Spleen (tissue), 11 donors: ENCODE measurements at regions not wholly inside any gene's neighbourhood (a gene's known extent, or its start where the extent isn't known, plus 50 kb on each side); places are given as distances from the start of the nearest gene placed in this dataset.

Source experiments
- DNase-seq: peaks from one replicate; pipeline ENCODE4 v3.0.0-alpha.2; 2020
- H3K27ac ChIP-seq, 8 donors: fragments of 200-600 bp; sonication (generic) in 7 of 8; 1 replicate in 4 of 8; 2 replicates in 4 of 8; pipeline versions ENCODE4 v1.5.0 to v1.8.0; 2016 to 2021; ENCODE audit warnings: inconsistent platforms in 4 of 8, mild to moderate bottlenecking in 4 of 8, moderate library complexity in 1 of 8
- H3K27me3 ChIP-seq, 7 donors: fragments of 200-600 bp; sonication (generic) in 6 of 7; replicated peaks in 1 of 7; 1 replicate in 4 of 7; 2 replicates in 3 of 7; pipeline versions ENCODE4 v1.5.0 to v1.8.0; 2016 to 2021; ENCODE audit warnings: inconsistent platforms in 3 of 7, mild to moderate bottlenecking in 1 of 7
- H3K36me3 ChIP-seq, 6 donors: fragments of 200-600 bp; sonication (generic) in 5 of 6; 1 replicate in 4 of 6; 2 replicates in 2 of 6; pipeline versions ENCODE4 v1.5.0 to v1.8.0; 2016 to 2021; ENCODE audit warnings: inconsistent platforms in 2 of 6
- H3K4me1 ChIP-seq, 6 donors: fragments of 200-600 bp; sonication (generic) in 5 of 6; 1 replicate in 3 of 6; 2 replicates in 3 of 6; pipeline versions ENCODE4 v1.5.0 to v1.8.0; 2016 to 2021; ENCODE audit warnings: inconsistent platforms in 3 of 6
- H3K4me3 ChIP-seq, 8 donors: fragments of 200-600 bp; sonication (generic) in 7 of 8; 1 replicate in 4 of 8; 2 replicates in 4 of 8; pipeline versions ENCODE4 v1.5.0 to v1.8.0; 2016 to 2021; ENCODE audit warnings: inconsistent platforms in 4 of 8, mild to moderate bottlenecking in 4 of 8, moderate library complexity in 2 of 8
- H3K9me3 ChIP-seq, 8 donors: fragments of 200-600 bp; sonication (generic) in 7 of 8; 1 replicate in 4 of 8; 2 replicates in 4 of 8; pipeline versions ENCODE4 v1.5.0 to v1.8.0; 2016 to 2021; ENCODE audit warnings: inconsistent platforms in 4 of 8
- POLR2A ChIP-seq, 3 donors: fragments of 450-650 bp; IDR thresholded peaks; one replicate each; pipeline ENCODE4 v1.5.1; 2017; ENCODE audit warnings: antibody characterized with exemption in 3 of 3, mild to moderate bottlenecking in 1 of 3
- POLR2AphosphoS5 ChIP-seq, 3 donors: sonication (generic); formaldehyde crosslinking; IDR thresholded peaks; one replicate each; pipeline ENCODE4 v1.5.1; 2017; ENCODE audit warnings: antibody characterized with exemption in 3 of 3
- WGBS, 5 donors: extraction: QIAGEN DNeasy Blood & Tissue Kit in 3 of 5; methylation state at CpG; one replicate each; pipeline versions ENCODE4 v1.1.5 to v1.1.7; 2013 to 2018; 5-methylcytosine and 5-hydroxymethylcytosine counted together
- intact Hi-C: fragments of 100-400 bp; cut with DNase I; formaldehyde crosslinking; loops from one replicate; pipeline ENCODE4 v1.15.0; 2023; ENCODE audit warnings: low total_unique reads
- TF ChIP-seq, protein P1 (sequence below), 11 experiments: fragments of 200-600 bp in 7 of 11; fragments of 450-650 bp in 4 of 11; sonication (generic) in 4 of 11; IDR thresholded peaks in 8 of 11; conservative IDR thresholded peaks in 3 of 11; 1 replicate in 7 of 11; 2 replicates in 4 of 11; pipeline versions ENCODE4 v1.4.0 to v1.8.0; 2016 to 2021; ENCODE audit warnings: antibody characterized with exemption in 11 of 11, inconsistent platforms in 4 of 11, mild to moderate bottlenecking in 1 of 11
- donor health status: healthy with polysubstance abuse.
- donor health status: DM: no; HTN: no; CAD: no; lungs with moderate emphysema.
- donor health status: DM: no; HTN: no; CAD: no.
- donor health status: Bipolar disorder and iron deficiency.
- donor health status: healthy.
- donor health status: DM: no; HTN: no; CAD: no.
- donor health status: DM: yes; HTN: yes; CAD: no.

DNA sequence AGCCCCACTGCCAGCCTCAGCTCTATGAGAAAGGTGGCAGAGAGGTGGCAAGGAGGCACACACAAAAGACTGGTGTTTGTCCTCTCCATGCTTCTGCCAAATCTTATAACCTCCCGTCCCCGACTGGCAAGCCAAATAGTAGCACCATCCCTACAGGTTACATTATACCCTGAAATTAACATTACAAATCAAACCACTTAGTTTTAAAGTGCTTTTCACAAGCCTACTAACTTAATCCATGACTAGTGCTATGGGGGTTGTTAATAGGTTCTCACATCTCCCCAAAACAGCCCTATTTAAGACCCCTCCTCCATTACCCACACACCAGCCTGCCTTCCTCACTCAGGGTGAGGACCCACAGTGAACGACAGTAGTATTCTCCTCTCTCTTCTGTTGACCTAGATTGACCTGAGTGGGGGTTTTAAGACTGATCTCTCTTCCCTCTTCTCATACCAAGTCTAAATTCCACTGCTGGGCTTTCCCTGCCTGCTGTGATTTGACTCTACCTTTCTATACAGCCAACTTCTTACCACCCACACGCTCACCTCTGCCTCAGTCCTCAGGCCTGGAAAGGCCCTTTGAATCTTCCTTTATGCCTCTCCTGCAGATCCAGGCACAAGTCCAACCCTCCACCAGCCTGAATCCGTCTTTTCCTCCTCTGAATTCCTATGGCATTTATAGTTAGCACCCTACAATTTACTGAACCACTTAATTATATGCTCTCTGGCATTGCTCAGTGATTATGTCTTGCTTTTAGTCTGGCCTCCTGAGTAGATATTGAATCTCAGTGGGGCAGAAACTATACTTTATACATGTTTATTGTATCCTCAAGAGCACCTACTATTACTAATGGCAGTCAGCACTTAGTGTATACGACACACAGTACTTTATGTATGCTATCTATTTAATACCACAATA lies 116.1 kb downstream of the TMEM174 start:
- no peak overlapping the region for H3K4me3 ChIP-seq
- H3K27me3 ChIP-seq: peaks cover 0 to 61% (median 14%) of the 10 kb centered on the region in 7 donors
- DNase-seq: no peak
- WGBS, 5 donors: 62 to 68% (median 65%) methylated on average over 6 of the region's 6 CpGs
- H3K36me3 ChIP-seq: no peaks in the 10 kb centered on the region
- H3K9me3 ChIP-seq: peaks cover 0 to 10% (median 7%) of the 10 kb centered on the region in 8 donors
- no peaks in the 10 kb centered on the region for H3K4me1 ChIP-seq
- TF ChIP-seq POLR2A (IDR thresholded peaks at IDR 0.05): no peak
- TF ChIP-seq POLR2AphosphoS5 (IDR thresholded peaks at IDR 0.05): no peak
- TF ChIP-seq, protein P1, sequence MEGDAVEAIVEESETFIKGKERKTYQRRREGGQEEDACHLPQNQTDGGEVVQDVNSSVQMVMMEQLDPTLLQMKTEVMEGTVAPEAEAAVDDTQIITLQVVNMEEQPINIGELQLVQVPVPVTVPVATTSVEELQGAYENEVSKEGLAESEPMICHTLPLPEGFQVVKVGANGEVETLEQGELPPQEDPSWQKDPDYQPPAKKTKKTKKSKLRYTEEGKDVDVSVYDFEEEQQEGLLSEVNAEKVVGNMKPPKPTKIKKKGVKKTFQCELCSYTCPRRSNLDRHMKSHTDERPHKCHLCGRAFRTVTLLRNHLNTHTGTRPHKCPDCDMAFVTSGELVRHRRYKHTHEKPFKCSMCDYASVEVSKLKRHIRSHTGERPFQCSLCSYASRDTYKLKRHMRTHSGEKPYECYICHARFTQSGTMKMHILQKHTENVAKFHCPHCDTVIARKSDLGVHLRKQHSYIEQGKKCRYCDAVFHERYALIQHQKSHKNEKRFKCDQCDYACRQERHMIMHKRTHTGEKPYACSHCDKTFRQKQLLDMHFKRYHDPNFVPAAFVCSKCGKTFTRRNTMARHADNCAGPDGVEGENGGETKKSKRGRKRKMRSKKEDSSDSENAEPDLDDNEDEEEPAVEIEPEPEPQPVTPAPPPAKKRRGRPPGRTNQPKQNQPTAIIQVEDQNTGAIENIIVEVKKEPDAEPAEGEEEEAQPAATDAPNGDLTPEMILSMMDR (IDR thresholded peaks at IDR 0.05 in 8 of 11, conservative IDR thresholded peaks at IDR 0.05 in 3 of 11): no peak
- no peak overlapping the region for H3K27ac ChIP-seq
- intact Hi-C loops: no loop called here

DNA sequence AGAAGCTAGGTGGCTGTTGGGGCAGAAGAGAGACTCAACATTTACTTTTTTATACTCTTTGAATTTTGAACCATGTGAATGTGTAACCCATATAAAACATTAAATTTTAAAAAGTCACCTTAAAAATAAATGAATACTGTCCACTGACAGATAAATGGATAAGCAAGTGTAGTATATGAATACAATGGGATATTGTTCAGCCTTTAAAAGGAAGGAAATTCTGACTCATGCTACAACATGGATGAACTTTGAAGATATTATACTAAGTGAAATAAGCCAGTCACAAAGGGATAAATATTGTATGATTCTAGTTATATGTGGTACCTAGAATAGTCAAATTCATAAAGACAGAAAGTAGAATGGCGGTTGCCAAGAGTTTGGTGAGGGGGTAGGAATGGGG lies 113.9 kb downstream of the TMEM174 start:
- H3K27ac ChIP-seq: no peak overlapping the region
- no peak for DNase-seq
- peaks cover 0 to 10% (median 7%) of the 10 kb centered on the region in 8 donors for H3K9me3 ChIP-seq
- TF ChIP-seq POLR2AphosphoS5 (IDR thresholded peaks at IDR 0.05) (no peak), POLR2A (IDR thresholded peaks at IDR 0.05) (no peak)
- TF ChIP-seq, protein P1 (IDR thresholded peaks at IDR 0.05 in 8 of 11, conservative IDR thresholded peaks at IDR 0.05 in 3 of 11): no peak
- H3K36me3 ChIP-seq: no peaks in the 10 kb centered on the region
- no peak overlapping the region for H3K4me3 ChIP-seq
- H3K27me3 ChIP-seq: peaks cover 0 to 44% (median 4%) of the 10 kb centered on the region in 7 donors
- WGBS, 5 donors: 81 to 95% (median 89%) methylated on average over 1 of the region's 1 CpG
- intact Hi-C loops: no loop called here
- H3K4me1 ChIP-seq: no peaks in the 10 kb centered on the region

DNA sequence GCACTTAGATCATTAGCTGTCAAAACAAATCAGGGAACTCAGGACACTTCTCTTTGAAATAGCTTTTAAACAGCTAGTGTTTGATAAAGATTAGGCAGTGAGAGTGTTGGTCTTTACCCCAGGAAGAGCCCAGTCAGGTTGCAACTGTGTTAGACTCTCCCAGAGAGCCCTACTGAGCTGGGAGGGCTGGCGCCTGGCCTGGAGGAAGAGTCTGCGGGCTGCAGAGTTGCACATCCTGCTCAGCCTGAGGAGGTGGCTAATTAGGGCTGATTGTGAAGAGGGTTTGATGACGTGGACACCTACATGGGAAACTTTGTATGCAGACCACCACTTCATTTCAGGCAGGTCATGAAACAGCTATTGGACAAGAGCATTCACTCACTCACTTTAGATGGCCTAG lies 112.0 kb downstream of the TMEM174 start:
- no peak for TF ChIP-seq POLR2A (IDR thresholded peaks at IDR 0.05)
- no peak for TF ChIP-seq POLR2AphosphoS5 (IDR thresholded peaks at IDR 0.05)
- TF ChIP-seq, protein P1 (IDR thresholded peaks at IDR 0.05 in 8 of 11, conservative IDR thresholded peaks at IDR 0.05 in 3 of 11): no peak
- WGBS, 5 donors: 57 to 78% (median 72%) methylated on average over 3 of the region's 3 CpGs; no CpG with 5 or more reads in 1 of the 5 donors

DNA sequence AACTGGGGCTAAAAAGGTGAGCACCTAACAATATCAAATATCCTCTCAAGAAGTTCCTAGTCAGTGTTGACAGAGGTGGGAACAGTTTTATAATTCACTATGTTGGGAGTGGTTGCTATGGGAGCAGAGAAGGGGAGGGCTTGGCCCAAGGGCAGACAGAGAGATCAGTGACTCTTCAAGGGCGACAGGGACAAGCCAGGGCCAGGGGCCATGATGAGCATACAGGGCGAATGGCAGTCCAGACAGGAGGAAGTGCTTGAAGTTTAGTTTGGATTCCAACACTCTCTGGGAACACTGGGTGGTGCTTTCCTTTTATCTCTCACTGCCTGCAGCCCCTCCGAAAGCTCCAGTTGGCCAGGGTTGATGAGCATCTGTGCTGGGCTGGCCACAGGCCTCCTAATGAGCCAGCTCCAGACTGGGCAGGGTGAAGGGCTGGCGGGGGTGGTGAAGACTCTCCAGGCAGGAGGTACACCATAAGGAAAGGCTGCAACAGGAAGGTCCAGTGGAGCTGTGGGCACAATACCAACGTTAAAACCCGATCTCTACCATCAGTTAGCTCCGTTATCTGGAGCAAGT lies 111.3 kb downstream of the TMEM174 start:
- WGBS, 5 donors: 62 to 76% (median 72%) methylated on average over 6 to 7 of the region's 7 CpGs
- intact Hi-C loops: no loop called here

More for the DNA sequence above, 112.0 kb downstream of the TMEM174 start:
- no peak for DNase-seq
- Histone ChIP-seq H3K27ac (no peak overlapping the region), H3K36me3 (no peaks in the 10 kb centered on the region), H3K4me1 (no peaks in the 10 kb centered on the region), H3K4me3 (no peak overlapping the region), H3K27me3 (peaks cover 0 to 39% (median 0%) of the 10 kb centered on the region in 7 donors), H3K9me3 (peaks cover 0 to 10% (median 7%) of the 10 kb centered on the region in 8 donors)
- intact Hi-C loops: no loop called here

More for the DNA sequence above, 111.3 kb downstream of the TMEM174 start:
- TF ChIP-seq POLR2AphosphoS5 (IDR thresholded peaks at IDR 0.05) (no peak), POLR2A (IDR thresholded peaks at IDR 0.05) (no peak)
- TF ChIP-seq, protein P1 (IDR thresholded peaks at IDR 0.05 in 8 of 11, conservative IDR thresholded peaks at IDR 0.05 in 3 of 11): no peak
- Histone ChIP-seq H3K4me3 (no peak overlapping the region), H3K4me1 (no peaks in the 10 kb centered on the region), H3K27ac (no peak overlapping the region), H3K27me3 (peaks cover 0 to 38% (median 0%) of the 10 kb centered on the region in 7 donors), H3K36me3 (no peaks in the 10 kb centered on the region), H3K9me3 (peaks cover 0 to 10% (median 7%) of the 10 kb centered on the region in 8 donors)
- DNase-seq: no peak
